ENCODE measurements at regions not wholly inside any gene's neighbourhood (a gene's known extent, or its start where the extent isn't known, plus 50 kb on each side); places are given as distances from the start of the nearest gene placed in this dataset.

DNA sequence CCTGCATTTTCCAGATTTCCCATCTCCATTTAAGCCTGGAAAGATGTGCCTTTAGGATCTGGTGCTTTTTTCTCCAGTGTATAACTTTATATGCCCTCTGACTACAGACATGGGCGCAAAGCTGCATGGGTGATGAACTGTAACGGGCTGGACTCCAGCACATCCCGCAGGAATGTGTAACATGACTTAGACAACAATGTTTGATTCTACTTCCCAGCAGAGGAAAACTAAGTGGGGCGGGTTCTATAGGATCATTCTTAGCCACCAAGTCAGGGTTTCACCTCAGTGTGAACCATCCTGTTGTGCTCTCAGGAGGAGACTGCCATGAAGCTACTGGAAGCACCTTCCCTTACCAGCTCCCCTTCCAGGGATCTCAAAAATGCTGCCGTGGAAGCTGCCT lies 93.2 kb upstream of the SERP2 start:
- no peak for TF ChIP-seq SUZ12 (IDR thresholded peaks at IDR 0.05; ENCODE audit: extremely low read depth, insufficient read depth, insufficient read length)
- TF ChIP-seq YY1 (IDR thresholded peaks at IDR 0.05; ENCODE audit: insufficient read depth, insufficient read length) = no peak
- TF ChIP-seq ZNF274 (IDR thresholded peaks at IDR 0.05; ENCODE audit: low read depth, low read length) = no peak
